ENCODE measurements at regions not wholly inside any gene's neighbourhood (a gene's known extent, or its start where the extent isn't known, plus 50 kb on each side); places are given as distances from the start of the nearest gene placed in this dataset.
"Not testable (repeated sequence)": the region's sequence is repeated elsewhere in the genome, so short reads cannot be mapped to it uniquely, and the experiment has no call there.

DNA sequence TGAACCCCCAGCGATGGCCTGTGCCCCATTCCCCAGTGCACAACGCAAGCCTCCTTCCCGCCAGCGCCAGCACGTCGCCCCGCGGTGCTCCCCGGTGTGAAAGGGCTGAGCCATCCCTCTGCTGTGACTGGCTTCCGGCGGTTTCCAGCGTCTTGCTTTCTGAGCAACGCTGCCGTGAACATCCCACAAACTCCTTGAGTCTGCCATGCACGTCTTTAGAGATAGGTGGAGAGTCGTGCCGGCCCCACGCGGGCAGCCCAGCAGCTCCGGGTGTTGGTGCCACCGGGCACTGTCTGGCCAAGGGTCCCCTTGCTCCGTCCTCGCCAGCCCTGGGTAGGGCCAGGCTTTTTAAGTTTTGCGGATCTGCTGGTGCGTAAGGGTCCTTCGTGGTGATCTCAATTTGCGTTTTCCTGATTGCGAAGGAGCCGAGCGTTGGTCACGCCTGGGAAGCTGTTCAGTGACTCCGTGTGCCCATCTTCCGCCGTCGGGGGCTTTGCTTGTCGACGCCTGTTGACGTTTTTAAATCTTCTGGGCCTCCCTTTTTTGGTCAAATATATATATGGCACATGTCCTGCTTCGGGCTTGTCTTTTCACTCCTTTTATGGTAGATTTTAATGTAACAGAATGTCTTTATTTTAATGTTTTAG, 70.6 kb downstream of the FOXL3 start:
- H3K27me3 ChIP-seq = no peaks in the 10 kb centered on the region
- no peaks in the 10 kb centered on the region for H3K9me2 ChIP-seq (replicated peaks; ENCODE audit: insufficient read depth)
- H3K4me3 ChIP-seq = no peak overlapping the region
- TF ChIP-seq, protein P1, sequence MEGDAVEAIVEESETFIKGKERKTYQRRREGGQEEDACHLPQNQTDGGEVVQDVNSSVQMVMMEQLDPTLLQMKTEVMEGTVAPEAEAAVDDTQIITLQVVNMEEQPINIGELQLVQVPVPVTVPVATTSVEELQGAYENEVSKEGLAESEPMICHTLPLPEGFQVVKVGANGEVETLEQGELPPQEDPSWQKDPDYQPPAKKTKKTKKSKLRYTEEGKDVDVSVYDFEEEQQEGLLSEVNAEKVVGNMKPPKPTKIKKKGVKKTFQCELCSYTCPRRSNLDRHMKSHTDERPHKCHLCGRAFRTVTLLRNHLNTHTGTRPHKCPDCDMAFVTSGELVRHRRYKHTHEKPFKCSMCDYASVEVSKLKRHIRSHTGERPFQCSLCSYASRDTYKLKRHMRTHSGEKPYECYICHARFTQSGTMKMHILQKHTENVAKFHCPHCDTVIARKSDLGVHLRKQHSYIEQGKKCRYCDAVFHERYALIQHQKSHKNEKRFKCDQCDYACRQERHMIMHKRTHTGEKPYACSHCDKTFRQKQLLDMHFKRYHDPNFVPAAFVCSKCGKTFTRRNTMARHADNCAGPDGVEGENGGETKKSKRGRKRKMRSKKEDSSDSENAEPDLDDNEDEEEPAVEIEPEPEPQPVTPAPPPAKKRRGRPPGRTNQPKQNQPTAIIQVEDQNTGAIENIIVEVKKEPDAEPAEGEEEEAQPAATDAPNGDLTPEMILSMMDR (IDR thresholded peaks at IDR 0.05; ENCODE audit: poor library complexity) = no peak
- no peak for TF ChIP-seq EZH2 (IDR thresholded peaks at IDR 0.05; ENCODE audit: borderline replicate concordance)
- no peak for TF ChIP-seq EZH2phosphoT487 (IDR thresholded peaks at IDR 0.05; ENCODE audit: low read depth, severe bottlenecking, unreplicated experiment)
- no peak for DNase-seq (ENCODE audit: low spot score)
- no peaks in the 10 kb centered on the region for H3K9me3 ChIP-seq (ENCODE audit: low read depth)
- no peaks in the 10 kb centered on the region for H3K36me3 ChIP-seq (replicated peaks; ENCODE audit: insufficient read depth, low read depth)
- 74% methylated on average over 39 of the region's 39 CpGs for WGBS (ENCODE audit: low lambda C conversion rate, missing lambda C conversion rate)
- no peak overlapping the region for H2AFZ ChIP-seq
- peaks cover 7% of the 10 kb centered on the region for H3K4me1 ChIP-seq (ENCODE audit: insufficient read depth)
- H3K27ac ChIP-seq = no peak overlapping the region
- H3K79me2 ChIP-seq = no peaks in the 10 kb centered on the region
- H3K4me2 ChIP-seq = no peak overlapping the region
- H4K20me1 ChIP-seq (ENCODE audit: insufficient read depth, poor library complexity, severe bottlenecking) = no peaks in the 10 kb centered on the region

DNA sequence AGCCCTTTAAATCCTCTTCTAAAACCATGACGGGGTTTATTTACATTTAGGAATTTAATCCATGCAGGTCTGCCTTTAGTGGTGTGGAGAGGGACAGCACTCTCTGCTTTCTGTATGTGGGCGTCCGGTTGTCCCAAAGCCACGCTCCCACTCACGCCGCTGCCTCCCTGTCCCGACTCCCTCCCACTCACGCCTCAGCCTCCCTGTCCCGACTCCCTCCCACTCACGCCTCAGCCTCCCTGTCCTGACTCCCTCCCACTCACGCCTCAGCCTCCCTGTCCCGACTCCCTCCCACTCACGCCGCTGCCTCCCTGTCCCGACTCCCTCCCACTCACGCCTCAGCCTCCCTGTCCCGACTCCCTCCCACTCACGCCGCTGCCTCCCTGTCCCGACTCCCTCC, 71.2 kb downstream of the FOXL3 start:
- not testable (repeated sequence) for H3K36me3 ChIP-seq (replicated peaks; ENCODE audit: insufficient read depth, low read depth); DNase-seq (ENCODE audit: low spot score); H3K9me3 ChIP-seq (ENCODE audit: low read depth); H3K4me3 ChIP-seq; H4K20me1 ChIP-seq (ENCODE audit: insufficient read depth, poor library complexity, severe bottlenecking); H3K27ac ChIP-seq; H3K79me2 ChIP-seq; H3K4me2 ChIP-seq; H3K27me3 ChIP-seq; H2AFZ ChIP-seq; H3K9me2 ChIP-seq (replicated peaks; ENCODE audit: insufficient read depth); H3K4me1 ChIP-seq (ENCODE audit: insufficient read depth)
- WGBS (ENCODE audit: low lambda C conversion rate, missing lambda C conversion rate) = 70% methylated on average over 7 of the region's 20 CpGs

DNA sequence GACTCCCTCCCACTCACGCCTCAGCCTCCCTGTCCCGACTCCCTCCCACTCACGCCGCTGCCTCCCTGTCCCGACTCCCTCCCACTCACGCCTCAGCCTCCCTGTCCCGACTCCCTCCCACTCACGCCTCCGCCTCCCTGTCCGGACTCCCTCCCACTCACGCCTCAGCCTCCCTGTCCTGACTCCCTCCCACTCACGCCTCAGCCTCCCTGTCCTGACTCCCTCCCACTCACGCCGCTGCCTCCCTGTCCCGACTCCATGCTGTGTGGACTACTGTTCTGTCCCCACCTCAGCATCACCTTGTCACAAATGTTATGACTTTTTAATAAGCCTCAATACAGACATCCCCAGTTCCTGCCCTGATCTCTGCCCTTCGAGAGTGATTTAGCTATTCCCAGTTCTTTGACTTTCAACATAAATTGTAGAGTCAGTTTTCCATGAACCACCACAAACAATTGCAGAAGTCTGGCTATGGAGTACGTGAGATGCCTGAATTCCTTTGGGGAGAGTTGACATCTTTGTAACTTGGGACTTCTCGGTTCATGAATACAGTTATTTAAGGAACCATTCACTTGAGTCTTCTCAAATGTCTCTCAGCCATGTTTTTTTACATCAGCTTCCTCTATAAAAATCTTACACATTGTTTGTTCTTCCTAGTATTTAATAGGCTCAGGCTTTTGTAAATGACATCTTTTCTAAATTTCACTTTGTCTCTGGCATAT, 71.9 kb downstream of the FOXL3 start:
- H2AFZ ChIP-seq = peak overlapping the region; percentile 26
- no peak for DNase-seq (ENCODE audit: low spot score)
- H3K9me2 ChIP-seq (replicated peaks; ENCODE audit: insufficient read depth) = no peaks in the 10 kb centered on the region
- WGBS (ENCODE audit: low lambda C conversion rate, missing lambda C conversion rate) = 55% methylated on average over 7 of the region's 18 CpGs
- H3K27me3 ChIP-seq = no peaks in the 10 kb centered on the region
- H3K27ac ChIP-seq = peak overlapping the region; percentile 13
- H3K36me3 ChIP-seq (replicated peaks; ENCODE audit: insufficient read depth, low read depth) = no peaks in the 10 kb centered on the region
- TF ChIP-seq EZH2 (IDR thresholded peaks at IDR 0.05; ENCODE audit: borderline replicate concordance) (no peak), EZH2phosphoT487 (IDR thresholded peaks at IDR 0.05; ENCODE audit: low read depth, severe bottlenecking, unreplicated experiment) (no peak)
- TF ChIP-seq, protein P1 (IDR thresholded peaks at IDR 0.05; ENCODE audit: poor library complexity) = no peak
- no peak overlapping the region for H3K4me3 ChIP-seq
- H3K4me2 ChIP-seq = peak overlapping the region; percentile 58
- H4K20me1 ChIP-seq (ENCODE audit: insufficient read depth, poor library complexity, severe bottlenecking) = no peaks in the 10 kb centered on the region
- no peaks in the 10 kb centered on the region for H3K79me2 ChIP-seq
- no peaks in the 10 kb centered on the region for H3K9me3 ChIP-seq (ENCODE audit: low read depth)
- peaks cover 7% of the 10 kb centered on the region for H3K4me1 ChIP-seq (ENCODE audit: insufficient read depth)

DNA sequence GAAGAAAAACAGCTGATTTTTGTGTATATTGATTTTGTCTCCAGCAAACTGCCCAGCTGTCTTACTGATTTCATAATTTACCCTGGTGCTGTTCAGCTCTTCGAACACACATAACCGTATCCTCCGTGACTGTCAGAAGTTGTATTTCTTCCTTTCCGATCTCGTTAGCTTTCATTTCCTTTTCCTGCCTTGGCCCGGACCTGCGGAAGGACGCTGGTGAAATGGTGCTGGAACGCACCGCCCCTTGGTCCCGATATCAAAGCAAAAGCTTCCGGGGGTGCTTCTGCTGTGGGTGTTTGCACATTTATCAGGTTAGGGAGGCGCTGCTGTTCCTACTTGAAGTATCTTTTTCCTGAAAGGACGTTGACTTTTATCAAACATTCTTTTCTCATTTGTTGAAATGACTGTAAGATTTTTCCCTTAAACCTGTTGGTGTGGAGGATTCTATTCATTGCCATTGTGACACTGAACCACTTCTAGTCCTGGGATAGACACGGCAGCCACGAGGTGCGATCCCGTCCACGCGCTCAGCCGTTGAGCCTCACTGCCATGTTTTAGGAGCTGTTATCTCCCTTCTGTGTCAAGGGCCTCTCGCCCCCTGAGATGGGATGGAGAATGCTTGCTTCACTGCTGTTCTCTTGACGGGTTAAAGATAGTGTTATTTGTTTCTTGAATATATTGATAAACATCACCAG, 72.6 kb downstream of the FOXL3 start:
- H3K4me2 ChIP-seq = peak overlapping the region; percentile 58
- H3K4me3 ChIP-seq = no peak overlapping the region
- no peaks in the 10 kb centered on the region for H3K9me2 ChIP-seq (replicated peaks; ENCODE audit: insufficient read depth)
- DNase-seq (ENCODE audit: low spot score) = no peak
- H3K79me2 ChIP-seq = no peaks in the 10 kb centered on the region
- no peaks in the 10 kb centered on the region for H3K27me3 ChIP-seq
- H2AFZ ChIP-seq = peak overlapping the region; percentile 26
- TF ChIP-seq, protein P1 (IDR thresholded peaks at IDR 0.05; ENCODE audit: poor library complexity) = no peak
- TF ChIP-seq EZH2 (IDR thresholded peaks at IDR 0.05; ENCODE audit: borderline replicate concordance) = no peak
- no peak for TF ChIP-seq EZH2phosphoT487 (IDR thresholded peaks at IDR 0.05; ENCODE audit: low read depth, severe bottlenecking, unreplicated experiment)
- H3K4me1 ChIP-seq (ENCODE audit: insufficient read depth) = peaks cover 13% of the 10 kb centered on the region
- no peaks in the 10 kb centered on the region for H4K20me1 ChIP-seq (ENCODE audit: insufficient read depth, poor library complexity, severe bottlenecking)
- H3K36me3 ChIP-seq (replicated peaks; ENCODE audit: insufficient read depth, low read depth) = no peaks in the 10 kb centered on the region
- WGBS (ENCODE audit: low lambda C conversion rate, missing lambda C conversion rate) = 57% methylated on average over 23 of the region's 23 CpGs
- H3K27ac ChIP-seq = peak overlapping the region; percentile 13
- no peaks in the 10 kb centered on the region for H3K9me3 ChIP-seq (ENCODE audit: low read depth)

Data from hepatocyte (in vitro differentiated cells).